ENCODE measurements at regions not wholly inside any gene's neighbourhood (a gene's known extent, or its start where the extent isn't known, plus 50 kb on each side); places are given as distances from the start of the nearest gene placed in this dataset.

GRCh38 chr3:14037211-14037610 is 87.5 kb downstream of the CHCHD4 start:
- no peak for TF ChIP-seq GATA2 (IDR thresholded peaks at IDR 0.05; ENCODE audit: low read depth, low read length)
- no peak for TF ChIP-seq GATA3 (IDR thresholded peaks at IDR 0.05; ENCODE audit: low read depth, low read length)

Data from SH-SY5Y (cell line).